SK-N-SH treated with all-trans-retinoic acid at 6 μM for 48 hours (cell line): ENCODE measurements at regions not wholly inside any gene's neighbourhood (a gene's known extent, or its start where the extent isn't known, plus 50 kb on each side); places are given as distances from the start of the nearest gene placed in this dataset.

ENCODE experiments used
- BACH2 ChIP-seq: fragments of 250-450 bp; sonication (Bioruptor Pico); IDR thresholded peaks from 2 replicates; pipeline ENCODE4 v1.9.0; 2021; ENCODE audit warnings: mild to moderate bottlenecking, borderline replicate concordance
- ZFP3 ChIP-seq: fragments of 250-450 bp; sonication (Bioruptor Pico); IDR thresholded peaks from 2 replicates; pipeline ENCODE4 v1.5.0; 2020; ENCODE audit warnings: mild to moderate bottlenecking, moderate library complexity

DNA sequence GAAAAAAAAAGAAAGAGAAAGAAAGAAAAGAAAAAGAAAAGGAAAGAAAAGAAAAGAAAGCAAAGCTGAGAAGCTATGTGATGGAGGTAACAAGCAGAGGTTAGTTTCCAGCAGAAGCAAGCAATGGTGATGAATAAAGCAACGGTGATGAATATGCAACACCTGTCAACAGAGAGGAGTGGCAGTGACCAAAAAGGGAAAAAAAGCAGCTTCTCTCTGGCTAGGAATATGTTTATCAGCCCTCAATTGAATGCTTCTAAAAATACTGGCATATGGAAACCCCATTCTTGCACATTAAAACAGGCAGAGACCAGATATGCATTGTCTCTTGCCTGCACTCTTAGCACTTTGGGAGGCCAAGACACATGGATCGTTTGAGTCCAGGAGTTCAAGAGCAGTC is 100.9 kb downstream of the GJA1 start:
- TF ChIP-seq BACH2 (CRISPR knock-in tag) (no peak), ZFP3 (CRISPR knock-in tag) (no peak)
